Muscle layer of duodenum (tissue), 2 donors: ENCODE measurements at regions not wholly inside any gene's neighbourhood (a gene's known extent, or its start where the extent isn't known, plus 50 kb on each side); places are given as distances from the start of the nearest gene placed in this dataset.

Experiments
- H3K27ac ChIP-seq: one replicate; pipeline ENCODE4 v1.7.0; 2013; ENCODE audit warnings: mild to moderate bottlenecking, low read length
- H3K27me3 ChIP-seq: one replicate; pipeline ENCODE4 v1.7.0; 2013; ENCODE audit warnings: low read depth, mild to moderate bottlenecking, control low read depth, low read length
- H3K36me3 ChIP-seq, 2 donors: one replicate each; pipeline ENCODE4 v1.7.0; 2013; ENCODE audit warnings: low read length in 2 of 2, control low read depth in 1 of 2, mild to moderate bottlenecking in 1 of 2; ENCODE audit not compliant: insufficient read depth in 2 of 2, control insufficient read depth in 1 of 2
- H3K4me1 ChIP-seq, 2 donors: one replicate each; pipeline ENCODE4 v1.7.0; 2013; ENCODE audit warnings: low read length in 2 of 2, mild to moderate bottlenecking in 2 of 2, control low read depth in 1 of 2, moderate library complexity in 1 of 2; ENCODE audit not compliant: insufficient read depth in 2 of 2, control insufficient read depth in 1 of 2
- H3K4me3 ChIP-seq, 2 donors: one replicate each; pipeline ENCODE4 v1.7.0; 2013; ENCODE audit warnings: low read length in 2 of 2, low read depth in 1 of 2, mild to moderate bottlenecking in 1 of 2
- H3K9me3 ChIP-seq, 2 donors: one replicate each; pipeline ENCODE4 v1.7.0; 2013; ENCODE audit warnings: low read length in 2 of 2, control low read depth in 1 of 2, mild to moderate bottlenecking in 1 of 2; ENCODE audit not compliant: control insufficient read depth in 1 of 2
- donor health status: healthy.

- H3K27ac ChIP-seq, result no peak overlapping the region
- no peak overlapping the region for H3K4me3 ChIP-seq
These were observed 62.9 kb upstream of the SLC7A11 start for GRCh38 chr4:138305050-138305449.

GRCh38 chr4:138301536-138301935 lies 59.4 kb upstream of the SLC7A11 start:
- H3K27me3 ChIP-seq, result no peaks in the 10 kb centered on the region
- no peaks in the 10 kb centered on the region for H3K4me1 ChIP-seq
- H3K36me3 ChIP-seq, result no peaks in the 10 kb centered on the region
- no peaks in the 10 kb centered on the region for H3K9me3 ChIP-seq
- H3K4me3 ChIP-seq, result no peak overlapping the region
- no peak overlapping the region for H3K27ac ChIP-seq

More at GRCh38 chr4:138305050-138305449, 62.9 kb upstream of the SLC7A11 start:
- Histone ChIP-seq H3K36me3 (no peaks in the 10 kb centered on the region), H3K27me3 (no peaks in the 10 kb centered on the region), H3K9me3 (no peaks in the 10 kb centered on the region), H3K4me1 (no peaks in the 10 kb centered on the region)

GRCh38 chr4:138300616-138301015 lies 58.5 kb upstream of the SLC7A11 start:
- H3K36me3 ChIP-seq, result no peaks in the 10 kb centered on the region
- no peaks in the 10 kb centered on the region for H3K9me3 ChIP-seq
- no peak overlapping the region for H3K27ac ChIP-seq
- H3K27me3 ChIP-seq, result no peaks in the 10 kb centered on the region
- H3K4me1 ChIP-seq, result no peaks in the 10 kb centered on the region
- no peak overlapping the region for H3K4me3 ChIP-seq

- H3K36me3 ChIP-seq, result no peaks in the 10 kb centered on the region
- no peak overlapping the region for H3K27ac ChIP-seq
- no peaks in the 10 kb centered on the region for H3K9me3 ChIP-seq
- H3K4me1 ChIP-seq, result no peaks in the 10 kb centered on the region
- no peak overlapping the region for H3K4me3 ChIP-seq
- no peaks in the 10 kb centered on the region for H3K27me3 ChIP-seq
These were observed 57.7 kb upstream of the SLC7A11 start for GRCh38 chr4:138299881-138300280.

- no peaks in the 10 kb centered on the region for H3K9me3 ChIP-seq
- H3K36me3 ChIP-seq, result no peaks in the 10 kb centered on the region
- no peaks in the 10 kb centered on the region for H3K4me1 ChIP-seq
- no peak overlapping the region for H3K4me3 ChIP-seq
- no peaks in the 10 kb centered on the region for H3K27me3 ChIP-seq
- H3K27ac ChIP-seq, result no peak overlapping the region
These were observed 56.7 kb upstream of the SLC7A11 start for GRCh38 chr4:138298866-138299265.

- H3K36me3 ChIP-seq, result no peaks in the 10 kb centered on the region
- H3K9me3 ChIP-seq, result no peaks in the 10 kb centered on the region
- H3K27me3 ChIP-seq, result no peaks in the 10 kb centered on the region
- H3K27ac ChIP-seq, result no peak overlapping the region
- H3K4me1 ChIP-seq, result no peaks in the 10 kb centered on the region
- no peak overlapping the region for H3K4me3 ChIP-seq
These were observed 56.3 kb upstream of the SLC7A11 start for GRCh38 chr4:138298431-138298830.

- Histone ChIP-seq H3K4me3 (no peak overlapping the region), H3K36me3 (no peaks in the 10 kb centered on the region), H3K9me3 (no peaks in the 10 kb centered on the region), H3K27ac (no peak overlapping the region), H3K27me3 (no peaks in the 10 kb centered on the region), H3K4me1 (no peaks in the 10 kb centered on the region)
These were observed 55.7 kb upstream of the SLC7A11 start for GRCh38 chr4:138297743-138298405.

- Histone ChIP-seq H3K36me3 (no peaks in the 10 kb centered on the region), H3K4me3 (no peak overlapping the region), H3K27ac (no peak overlapping the region), H3K4me1 (peaks cover 0 to 4% of the 10 kb centered on the region in 2 donors), H3K27me3 (no peaks in the 10 kb centered on the region), H3K9me3 (no peaks in the 10 kb centered on the region)
These were observed 50.2 kb upstream of the SLC7A11 start for GRCh38 chr4:138292321-138292720.
